ENCODE measurements at regions not wholly inside any gene's neighbourhood (a gene's known extent, or its start where the extent isn't known, plus 50 kb on each side); places are given as distances from the start of the nearest gene placed in this dataset.
A peak's percentile ranks its signal among the peaks of the same experiment; 100 is the strongest.

DNA sequence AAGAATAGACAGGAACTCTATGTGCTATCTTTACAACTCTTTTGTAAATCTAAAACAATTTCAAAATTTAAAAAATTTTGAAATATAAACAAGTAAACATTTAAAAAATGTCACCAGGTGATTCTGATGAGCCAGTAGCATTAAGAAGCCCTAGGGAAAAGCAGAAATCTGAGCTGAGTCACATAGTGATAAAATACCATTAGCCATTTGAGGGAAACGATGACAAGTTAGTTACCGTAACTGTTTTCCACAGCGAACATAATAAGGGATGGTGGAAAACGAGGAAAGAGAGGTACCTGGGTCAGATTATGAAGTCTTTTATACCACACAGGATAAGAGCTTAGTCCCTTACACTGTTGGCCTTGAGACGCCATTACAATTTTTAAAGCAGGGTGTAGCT, 55.5 kb downstream of the PRR15 start:
- Mint-ChIP-seq H3K27ac (ENCODE audit: unreplicated experiment) (no peak overlapping the region), H3K27me3 (ENCODE audit: unreplicated experiment) (no peaks in the 10 kb centered on the region), H3K36me3 (ENCODE audit: insufficient read depth, unreplicated experiment) (no peaks in the 10 kb centered on the region), H3K4me3 (ENCODE audit: low read depth, unreplicated experiment) (no peak overlapping the region), H3K4me1 (ENCODE audit: low read depth, unreplicated experiment) (peaks cover 23% of the 10 kb centered on the region), H3K9me3 (ENCODE audit: low read depth, unreplicated experiment) (peaks cover 3% of the 10 kb centered on the region)
- TF ChIP-seq, protein P1, sequence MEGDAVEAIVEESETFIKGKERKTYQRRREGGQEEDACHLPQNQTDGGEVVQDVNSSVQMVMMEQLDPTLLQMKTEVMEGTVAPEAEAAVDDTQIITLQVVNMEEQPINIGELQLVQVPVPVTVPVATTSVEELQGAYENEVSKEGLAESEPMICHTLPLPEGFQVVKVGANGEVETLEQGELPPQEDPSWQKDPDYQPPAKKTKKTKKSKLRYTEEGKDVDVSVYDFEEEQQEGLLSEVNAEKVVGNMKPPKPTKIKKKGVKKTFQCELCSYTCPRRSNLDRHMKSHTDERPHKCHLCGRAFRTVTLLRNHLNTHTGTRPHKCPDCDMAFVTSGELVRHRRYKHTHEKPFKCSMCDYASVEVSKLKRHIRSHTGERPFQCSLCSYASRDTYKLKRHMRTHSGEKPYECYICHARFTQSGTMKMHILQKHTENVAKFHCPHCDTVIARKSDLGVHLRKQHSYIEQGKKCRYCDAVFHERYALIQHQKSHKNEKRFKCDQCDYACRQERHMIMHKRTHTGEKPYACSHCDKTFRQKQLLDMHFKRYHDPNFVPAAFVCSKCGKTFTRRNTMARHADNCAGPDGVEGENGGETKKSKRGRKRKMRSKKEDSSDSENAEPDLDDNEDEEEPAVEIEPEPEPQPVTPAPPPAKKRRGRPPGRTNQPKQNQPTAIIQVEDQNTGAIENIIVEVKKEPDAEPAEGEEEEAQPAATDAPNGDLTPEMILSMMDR (IDR thresholded peaks at IDR 0.05; ENCODE audit: unreplicated experiment): no peak
- intact Hi-C loops (cut with micrococcal nuclease; ENCODE audit: unreplicated experiment): no loop called here
- no TSS peak for BruUV-seq (replicated peaks)
- no peak for DNase-seq
- CTCF ChIA-PET: interaction anchor here (1.8 kb wide), 1 partner anchor 13 kb away, joined by 5 read pairs; no protein-coding TSS in a partner anchor

DNA sequence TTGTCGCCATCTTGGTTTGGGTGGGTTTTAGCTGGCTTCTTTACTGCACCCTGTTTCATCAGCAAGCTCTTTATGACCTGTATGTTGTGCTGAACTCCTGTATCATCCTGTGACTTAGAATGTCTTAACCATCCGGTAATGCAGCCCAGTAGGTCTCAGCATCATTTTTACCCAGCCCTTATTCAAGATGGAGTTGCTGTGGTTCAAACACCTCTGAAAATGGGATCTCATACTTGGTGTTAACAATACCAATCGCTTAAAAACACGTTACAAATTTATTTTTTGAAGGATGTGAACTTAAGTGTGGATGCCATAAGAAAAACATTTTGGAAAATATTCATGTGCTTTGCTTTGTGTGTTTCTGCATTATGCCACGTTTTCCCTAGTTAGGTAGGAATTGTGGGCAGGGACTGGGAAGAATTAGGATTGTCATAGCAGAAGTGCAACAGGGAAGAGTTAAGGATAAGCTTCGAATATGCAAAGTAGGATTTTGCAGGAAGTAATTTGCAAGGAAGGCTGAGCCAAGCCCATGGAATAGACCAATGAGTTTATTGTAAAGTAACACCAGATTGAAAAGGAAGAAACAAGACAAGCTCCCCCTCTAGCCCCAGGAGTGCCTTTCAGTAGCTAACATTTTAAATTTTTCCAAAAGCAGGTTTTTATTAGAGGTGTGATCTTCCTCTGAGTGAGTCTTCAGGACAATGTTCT, 56.4 kb downstream of the PRR15 start:
- no TSS peak for BruUV-seq (replicated peaks)
- no peak for DNase-seq

DNA sequence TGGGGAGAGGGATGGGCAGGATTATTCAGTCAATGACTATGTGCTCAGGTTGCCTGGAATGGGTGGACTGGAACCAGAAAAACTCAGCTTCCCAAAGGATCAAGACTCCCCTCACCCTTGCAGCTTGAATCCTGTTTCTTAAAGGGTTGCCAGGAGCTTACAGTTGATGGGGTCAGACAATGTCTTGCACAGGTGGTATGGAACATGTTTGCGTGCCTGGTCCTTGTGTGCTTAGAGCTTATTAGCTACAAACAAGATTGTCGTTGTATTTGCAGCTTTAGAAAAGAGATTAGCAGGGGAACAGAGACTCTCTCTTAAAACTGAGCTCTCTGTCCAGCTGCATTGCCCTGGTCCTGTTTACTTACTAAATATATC, 56.9 kb downstream of the PRR15 start:
- TF ChIP-seq, protein P1 (IDR thresholded peaks at IDR 0.05; ENCODE audit: unreplicated experiment): no peak
- no peaks in the 10 kb centered on the region for H3K27me3 Mint-ChIP-seq (ENCODE audit: unreplicated experiment)
- peaks cover 3% of the 10 kb centered on the region for H3K9me3 Mint-ChIP-seq (ENCODE audit: low read depth, unreplicated experiment)
- intact Hi-C loops (cut with micrococcal nuclease; ENCODE audit: unreplicated experiment): loop anchor here (5.0 kb wide), 1 partner anchor 133 kb away; no protein-coding TSS in a partner anchor
- DNase-seq: no peak
- CTCF ChIA-PET: interaction anchor here (0.5 to 1.8 kb wide), 2 partner anchors 14 to 148 kb away, joined by 3 to 5 read pairs; no protein-coding TSS in a partner anchor
- H3K4me3 Mint-ChIP-seq (ENCODE audit: low read depth, unreplicated experiment): no peak overlapping the region
- BruUV-seq (replicated peaks): no TSS peak
- peaks cover 17% of the 10 kb centered on the region for H3K4me1 Mint-ChIP-seq (ENCODE audit: low read depth, unreplicated experiment)
- H3K36me3 Mint-ChIP-seq (ENCODE audit: insufficient read depth, unreplicated experiment): no peaks in the 10 kb centered on the region
- no peak overlapping the region for H3K27ac Mint-ChIP-seq (ENCODE audit: unreplicated experiment)

More for the DNA sequence above, 56.4 kb downstream of the PRR15 start:
- CTCF ChIA-PET: interaction anchor here (0.5 to 1.8 kb wide), 2 partner anchors 14 to 148 kb away, joined by 3 to 5 read pairs; no protein-coding TSS in a partner anchor
- intact Hi-C loops (cut with micrococcal nuclease; ENCODE audit: unreplicated experiment): loop anchor here (5.0 kb wide), 1 partner anchor 133 kb away; no protein-coding TSS in a partner anchor
- no peaks in the 10 kb centered on the region for H3K27me3 Mint-ChIP-seq (ENCODE audit: unreplicated experiment)
- TF ChIP-seq, protein P1 (IDR thresholded peaks at IDR 0.05; ENCODE audit: unreplicated experiment): no peak
- no peaks in the 10 kb centered on the region for H3K36me3 Mint-ChIP-seq (ENCODE audit: insufficient read depth, unreplicated experiment)
- no peak overlapping the region for H3K4me3 Mint-ChIP-seq (ENCODE audit: low read depth, unreplicated experiment)
- H3K4me1 Mint-ChIP-seq (ENCODE audit: low read depth, unreplicated experiment): peaks cover 17% of the 10 kb centered on the region
- H3K9me3 Mint-ChIP-seq (ENCODE audit: low read depth, unreplicated experiment): peaks cover 3% of the 10 kb centered on the region
- no peak overlapping the region for H3K27ac Mint-ChIP-seq (ENCODE audit: unreplicated experiment)

DNA sequence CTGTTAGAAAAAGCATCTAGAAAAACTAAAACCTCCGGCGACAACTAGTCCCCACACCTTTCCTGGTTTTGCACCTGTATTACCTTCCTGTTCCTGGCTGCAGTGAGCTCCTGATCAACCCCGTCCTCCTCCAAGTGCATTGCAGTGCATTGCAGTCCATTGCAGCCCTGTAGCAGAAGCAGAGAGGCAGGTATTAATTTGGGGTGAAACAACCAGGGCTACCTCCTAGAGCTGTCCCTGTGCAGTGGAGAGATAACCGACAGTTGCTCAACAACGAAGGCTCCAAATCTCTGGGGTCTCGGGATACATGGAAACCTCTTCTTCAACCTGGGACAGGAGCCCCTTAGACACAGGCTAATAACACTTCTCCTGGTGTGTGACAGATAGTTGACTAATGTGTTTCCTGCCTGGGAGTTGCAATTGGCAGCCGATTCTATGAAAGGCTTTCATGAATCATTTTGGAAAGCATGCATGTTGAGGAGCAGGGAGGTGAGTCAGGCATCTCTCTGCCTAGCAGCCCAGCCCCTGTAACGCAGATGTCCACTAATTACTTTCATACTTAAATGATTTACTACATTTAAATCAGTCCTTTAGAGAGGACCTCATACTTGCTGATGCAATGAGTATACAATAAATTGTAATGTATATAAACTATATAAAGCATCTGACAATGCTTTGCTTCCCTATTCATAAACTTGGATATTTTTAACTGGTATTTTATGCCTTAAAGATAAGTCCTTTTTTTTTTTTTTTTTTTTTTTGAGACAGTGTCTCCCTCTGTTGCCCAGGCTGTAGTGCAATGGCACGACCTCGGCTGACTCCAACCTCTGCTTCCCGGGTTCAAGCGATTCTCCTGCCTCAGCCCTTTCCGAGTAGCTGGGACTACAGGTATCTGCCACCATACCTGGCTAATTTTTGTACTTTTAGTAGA, 59.0 kb downstream of the PRR15 start:
- H3K27ac Mint-ChIP-seq (ENCODE audit: unreplicated experiment): peak overlapping the region; percentile 84
- no peak overlapping the region for H3K4me3 Mint-ChIP-seq (ENCODE audit: low read depth, unreplicated experiment)
- H3K4me1 Mint-ChIP-seq (ENCODE audit: low read depth, unreplicated experiment): peaks cover 17% of the 10 kb centered on the region
- H3K27me3 Mint-ChIP-seq (ENCODE audit: unreplicated experiment): no peaks in the 10 kb centered on the region
- H3K9me3 Mint-ChIP-seq (ENCODE audit: low read depth, unreplicated experiment): no peaks in the 10 kb centered on the region
- H3K36me3 Mint-ChIP-seq (ENCODE audit: insufficient read depth, unreplicated experiment): no peaks in the 10 kb centered on the region
- intact Hi-C loops (cut with micrococcal nuclease; ENCODE audit: unreplicated experiment): loop anchor here (5.0 kb wide), 1 partner anchor 135 kb away; no protein-coding TSS in a partner anchor
- no TSS peak for BruUV-seq (replicated peaks)
- CTCF ChIA-PET: interaction anchor here (0.7 to 1.0 kb wide), 3 partner anchors 16 to 194 kb away, joined by 3 to 9 read pairs (median 7); no protein-coding TSS in a partner anchor
- DNase-seq: peak; percentile 71
- TF ChIP-seq, protein P1 (IDR thresholded peaks at IDR 0.05; ENCODE audit: unreplicated experiment): no peak
